BE2C (cell line): ENCODE measurements at regions not wholly inside any gene's neighbourhood (a gene's known extent, or its start where the extent isn't known, plus 50 kb on each side); places are given as distances from the start of the nearest gene placed in this dataset.

Experiments
- DNase-seq: peaks from one replicate; pipeline ENCODE4 v3.0.0-alpha.2; 2020
- H3K27me3 ChIP-seq: fragments of 250-450 bp; sonication (Bioruptor Pico); 2 replicates; pipeline ENCODE4 v1.5.1; 2020; ENCODE audit warnings: mild to moderate bottlenecking
- H3K36me3 ChIP-seq: fragments of 250-450 bp; sonication (Bioruptor Pico); 2 replicates; pipeline ENCODE4 v1.5.1; 2020; ENCODE audit warnings: mild to moderate bottlenecking
- H3K4me1 ChIP-seq: fragments of 250-450 bp; sonication (Bioruptor Pico); 2 replicates; pipeline ENCODE4 v1.5.1; 2020
- H3K4me3 ChIP-seq: 2 replicates; pipeline ENCODE4 v1.5.1; 2011; ENCODE audit warnings: low read depth, low read length
- H3K9me3 ChIP-seq: fragments of 250-450 bp; sonication (Bioruptor Pico); 2 replicates; pipeline ENCODE4 v1.5.1; 2020
- CTCF ChIP-seq: IDR thresholded peaks from 2 replicates; pipeline ENCODE4 v1.5.1; 2012; ENCODE audit warnings: mild to moderate bottlenecking, low read depth, low read length

- no peak for TF ChIP-seq CTCF
- no peak for DNase-seq
- Histone ChIP-seq H3K9me3 (no peaks in the 10 kb centered on the region), H3K4me1 (no peaks in the 10 kb centered on the region), H3K4me3 (no peak overlapping the region), H3K27me3 (no peaks in the 10 kb centered on the region), H3K36me3 (no peaks in the 10 kb centered on the region)
Observed at GRCh38 chr10:125294109-125294508, 133.7 kb upstream of the CTBP2 start.

GRCh38 chr10:125291836-125292235, 131.5 kb upstream of the CTBP2 start:
- TF ChIP-seq CTCF: no peak

GRCh38 chr10:125289461-125289860, 129.1 kb upstream of the CTBP2 start:
- TF ChIP-seq CTCF: no peak
- Histone ChIP-seq H3K4me1 (no peaks in the 10 kb centered on the region), H3K4me3 (no peak overlapping the region), H3K27me3 (no peaks in the 10 kb centered on the region), H3K9me3 (no peaks in the 10 kb centered on the region), H3K36me3 (no peaks in the 10 kb centered on the region)
- no peak for DNase-seq

More at GRCh38 chr10:125291836-125292235, 131.5 kb upstream of the CTBP2 start:
- no peaks in the 10 kb centered on the region for H3K4me1 ChIP-seq
- H3K4me3 ChIP-seq: no peak overlapping the region
- no peaks in the 10 kb centered on the region for H3K27me3 ChIP-seq
- no peak for DNase-seq
- no peaks in the 10 kb centered on the region for H3K9me3 ChIP-seq
- no peaks in the 10 kb centered on the region for H3K36me3 ChIP-seq

- no peak overlapping the region for H3K4me3 ChIP-seq
- TF ChIP-seq CTCF: no peak
- no peak for DNase-seq
Observed at GRCh38 chr10:125284875-125285597, 124.7 kb upstream of the CTBP2 start.

GRCh38 chr10:125283836-125284614, 123.7 kb upstream of the CTBP2 start:
- Histone ChIP-seq H3K4me1 (no peaks in the 10 kb centered on the region), H3K4me3 (no peak overlapping the region), H3K27me3 (no peaks in the 10 kb centered on the region), H3K36me3 (no peaks in the 10 kb centered on the region), H3K9me3 (no peaks in the 10 kb centered on the region)
- no peak for TF ChIP-seq CTCF
- no peak for DNase-seq

More at GRCh38 chr10:125284875-125285597, 124.7 kb upstream of the CTBP2 start:
- Histone ChIP-seq H3K27me3 (no peaks in the 10 kb centered on the region), H3K36me3 (no peaks in the 10 kb centered on the region), H3K9me3 (no peaks in the 10 kb centered on the region), H3K4me1 (no peaks in the 10 kb centered on the region)
